Neural cell (in vitro differentiated cells): ENCODE measurements at regions not wholly inside any gene's neighbourhood (a gene's known extent, or its start where the extent isn't known, plus 50 kb on each side); places are given as distances from the start of the nearest gene placed in this dataset.

ENCODE experiments used
- H2AFZ ChIP-seq: fragments of 200-600, 300-800 bp; sonication (generic), shearing (Covaris generic); 2 replicates; pipeline ENCODE4 v1.6.0; 2014; ENCODE audit warnings: low read depth, mild to moderate bottlenecking, antibody characterized with exemption, low read length, moderate library complexity
- H3F3A ChIP-seq: fragments of 200-600 bp; shearing (Covaris generic); 2 replicates; pipeline ENCODE4 v1.6.1; 2016; ENCODE audit warnings: mild to moderate bottlenecking, moderate library complexity, mixed read lengths, antibody characterized with exemption, low read length; ENCODE audit not compliant: insufficient read depth, poor library complexity, severe bottlenecking
- H3K27ac ChIP-seq: fragments of 200-600, 300-800 bp; sonication (generic), shearing (Covaris generic); 2 replicates; pipeline ENCODE4 v1.5.1; 2014; ENCODE audit warnings: mild to moderate bottlenecking, low read length, moderate library complexity
- H3K27me3 ChIP-seq: fragments of 300-800, 200-600 bp; sonication (generic), shearing (Covaris generic); 2 replicates; pipeline ENCODE4 v1.6.0; 2014; ENCODE audit warnings: mild to moderate bottlenecking, low read depth, low read length, moderate library complexity; ENCODE audit not compliant: insufficient read depth
- H3K36me3 ChIP-seq: fragments of 300-800, 200-600 bp; sonication (generic), shearing (Covaris generic); 2 replicates; pipeline ENCODE4 v1.5.1; 2014; ENCODE audit warnings: mild to moderate bottlenecking, antibody characterized with exemption, low read length, moderate library complexity; ENCODE audit not compliant: insufficient read depth
- H3K4me2 ChIP-seq: fragments of 300-800, 200-600 bp; sonication (generic), shearing (Covaris generic); 2 replicates; pipeline ENCODE4 v1.6.0; 2014; ENCODE audit warnings: mild to moderate bottlenecking, low read length
- H3K4me3 ChIP-seq: fragments of 300-800, 200-600 bp; sonication (generic), shearing (Covaris generic); 2 replicates; pipeline ENCODE4 v1.5.1; 2014; ENCODE audit warnings: mild to moderate bottlenecking, low read length, moderate library complexity
- H3K79me2 ChIP-seq: fragments of 200-600 bp; shearing (Covaris generic); replicated peaks from 2 replicates; pipeline ENCODE4 v1.6.0; 2014; ENCODE audit warnings: mild to moderate bottlenecking, low read length, moderate library complexity; ENCODE audit not compliant: insufficient read depth
- H3K9ac ChIP-seq: fragments of 300-800, 200-600 bp; sonication (generic), shearing (Covaris generic); 2 replicates; pipeline ENCODE4 v1.6.1; 2016; ENCODE audit warnings: mild to moderate bottlenecking, low read length, mixed read lengths
- H3K9me2 ChIP-seq: fragments of 200-600 bp; shearing (Covaris generic); 2 replicates; pipeline ENCODE4 v1.6.1; 2016; ENCODE audit warnings: mild to moderate bottlenecking, low read length, mixed read lengths; ENCODE audit not compliant: insufficient read depth
- H3K9me3 ChIP-seq: fragments of 200-600, 300-800 bp; sonication (generic), shearing (Covaris generic); 2 replicates; pipeline ENCODE4 v1.6.1; 2016; ENCODE audit warnings: mild to moderate bottlenecking, mixed run types, low read length, moderate library complexity, mixed read lengths
- H4K20me1 ChIP-seq: fragments of 200-600 bp; shearing (Covaris generic); 2 replicates; pipeline ENCODE4 v1.6.1; 2016; ENCODE audit warnings: mild to moderate bottlenecking, mixed run types; ENCODE audit not compliant: insufficient read depth
- EP300 ChIP-seq: fragments of 450-650 bp; conservative IDR thresholded peaks from 2 replicates; pipeline ENCODE4 v1.6.1; 2014; ENCODE audit warnings: antibody characterized with exemption, mild to moderate bottlenecking, moderate library complexity; ENCODE audit not compliant: poor library complexity, severe bottlenecking
- EZH2 ChIP-seq: fragments of 200-600, 300-800 bp; shearing (Covaris generic), sonication (generic); IDR thresholded peaks from 2 replicates; pipeline ENCODE4 v1.6.1; 2014; ENCODE audit warnings: antibody characterized with exemption, low read length, borderline replicate concordance, mild to moderate bottlenecking; ENCODE audit not compliant: insufficient read depth, poor library complexity, severe bottlenecking
- MXI1 ChIP-seq: fragments of 450-650 bp; conservative IDR thresholded peaks from 2 replicates; pipeline ENCODE4 v1.6.1; 2014; ENCODE audit warnings: antibody characterized with exemption, mild to moderate bottlenecking; ENCODE audit not compliant: poor library complexity, severe bottlenecking
- POLR2AphosphoS5 ChIP-seq: IDR thresholded peaks from 2 replicates; pipeline ENCODE4 v1.6.1; 2012
- RAD21 ChIP-seq: fragments of 450-650 bp; conservative IDR thresholded peaks from 2 replicates; pipeline ENCODE4 v1.6.1; 2014; ENCODE audit warnings: antibody characterized with exemption, mild to moderate bottlenecking, moderate library complexity
- SMC3 ChIP-seq: fragments of 450-650 bp; conservative IDR thresholded peaks from 2 replicates; pipeline ENCODE4 v1.6.1; 2014; ENCODE audit warnings: antibody characterized with exemption, mild to moderate bottlenecking, moderate library complexity; ENCODE audit not compliant: poor library complexity
- TAF1 ChIP-seq: IDR thresholded peaks from 2 replicates; pipeline ENCODE4 v1.6.1; 2012; ENCODE audit warnings: low read depth
- TF ChIP-seq, protein P1 (sequence below): fragments of 450-650 bp; IDR thresholded peaks from 2 replicates; pipeline ENCODE4 v1.5.1; 2014; ENCODE audit warnings: antibody characterized with exemption, mild to moderate bottlenecking, moderate library complexity; ENCODE audit not compliant: poor library complexity, severe bottlenecking
- TF ChIP-seq, protein P2 (sequence below): IDR thresholded peaks from 2 replicates; pipeline ENCODE4 v1.6.1; 2012; ENCODE audit warnings: borderline replicate concordance

DNA sequence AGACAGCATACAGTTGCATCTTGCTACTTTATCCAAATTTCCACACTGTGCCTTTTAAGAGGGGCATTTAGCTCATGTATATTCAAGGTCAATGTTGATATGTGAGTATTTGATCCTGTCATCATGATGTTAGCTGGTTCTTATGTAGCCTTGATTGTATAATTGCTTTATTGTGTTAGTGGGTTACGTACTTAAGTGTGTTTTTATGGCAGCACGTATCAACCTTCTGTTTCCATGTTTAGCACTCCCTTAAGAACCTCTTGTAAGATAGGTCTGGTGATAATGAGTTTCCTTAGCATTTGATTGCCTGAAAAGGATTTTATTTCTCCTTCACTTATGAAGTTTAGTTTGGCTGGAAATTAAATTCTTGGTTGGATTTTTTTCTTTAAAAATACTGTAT, 445.2 kb downstream of the NAV3 start:
- H3K36me3 ChIP-seq: no peaks in the 10 kb centered on the region
- no peaks in the 10 kb centered on the region for H4K20me1 ChIP-seq
- H3F3A ChIP-seq: no peaks in the 10 kb centered on the region
- no peaks in the 10 kb centered on the region for H3K9me3 ChIP-seq
- H3K4me3 ChIP-seq: no peak overlapping the region
- H3K79me2 ChIP-seq: no peaks in the 10 kb centered on the region
- H3K27ac ChIP-seq: no peak overlapping the region
- no peak overlapping the region for H3K4me2 ChIP-seq
- no peaks in the 10 kb centered on the region for H3K9me2 ChIP-seq
- no peak for TF ChIP-seq EZH2
- TF ChIP-seq TAF1: no peak
- TF ChIP-seq RAD21: no peak
- TF ChIP-seq SMC3: no peak
- TF ChIP-seq, protein P1, sequence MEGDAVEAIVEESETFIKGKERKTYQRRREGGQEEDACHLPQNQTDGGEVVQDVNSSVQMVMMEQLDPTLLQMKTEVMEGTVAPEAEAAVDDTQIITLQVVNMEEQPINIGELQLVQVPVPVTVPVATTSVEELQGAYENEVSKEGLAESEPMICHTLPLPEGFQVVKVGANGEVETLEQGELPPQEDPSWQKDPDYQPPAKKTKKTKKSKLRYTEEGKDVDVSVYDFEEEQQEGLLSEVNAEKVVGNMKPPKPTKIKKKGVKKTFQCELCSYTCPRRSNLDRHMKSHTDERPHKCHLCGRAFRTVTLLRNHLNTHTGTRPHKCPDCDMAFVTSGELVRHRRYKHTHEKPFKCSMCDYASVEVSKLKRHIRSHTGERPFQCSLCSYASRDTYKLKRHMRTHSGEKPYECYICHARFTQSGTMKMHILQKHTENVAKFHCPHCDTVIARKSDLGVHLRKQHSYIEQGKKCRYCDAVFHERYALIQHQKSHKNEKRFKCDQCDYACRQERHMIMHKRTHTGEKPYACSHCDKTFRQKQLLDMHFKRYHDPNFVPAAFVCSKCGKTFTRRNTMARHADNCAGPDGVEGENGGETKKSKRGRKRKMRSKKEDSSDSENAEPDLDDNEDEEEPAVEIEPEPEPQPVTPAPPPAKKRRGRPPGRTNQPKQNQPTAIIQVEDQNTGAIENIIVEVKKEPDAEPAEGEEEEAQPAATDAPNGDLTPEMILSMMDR: no peak
- H3K27me3 ChIP-seq: no peaks in the 10 kb centered on the region
- H2AFZ ChIP-seq: no peak overlapping the region
- no peak overlapping the region for H3K9ac ChIP-seq

DNA sequence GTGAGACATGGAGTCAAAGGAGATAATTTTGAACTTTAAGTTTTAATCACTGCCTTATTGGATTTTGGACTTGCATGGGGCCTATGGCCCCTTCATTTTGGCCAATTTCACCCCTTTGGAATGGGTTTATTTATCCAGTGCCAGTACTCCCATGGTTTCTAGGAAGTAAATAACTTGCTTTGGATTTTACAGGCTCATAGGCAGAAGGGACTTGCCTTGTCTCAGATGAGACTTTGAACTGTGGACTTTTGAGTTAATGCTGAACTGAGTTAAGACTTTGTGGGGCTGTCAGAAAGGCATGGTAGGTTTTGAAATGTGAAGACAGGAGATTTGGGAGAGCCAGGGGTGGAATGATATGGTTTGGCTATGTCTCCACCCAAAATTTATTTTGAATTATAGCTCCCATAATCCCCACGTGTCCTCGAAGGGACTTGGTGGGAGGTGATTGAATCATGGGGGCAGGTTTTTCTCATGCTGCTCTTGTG, 448.1 kb downstream of the NAV3 start:
- no peaks in the 10 kb centered on the region for H4K20me1 ChIP-seq
- H3K9ac ChIP-seq: no peak overlapping the region
- no peaks in the 10 kb centered on the region for H3K79me2 ChIP-seq
- no peaks in the 10 kb centered on the region for H3K27me3 ChIP-seq
- H2AFZ ChIP-seq: no peak overlapping the region
- no peaks in the 10 kb centered on the region for H3K9me2 ChIP-seq
- no peak overlapping the region for H3K27ac ChIP-seq
- no peak overlapping the region for H3K4me2 ChIP-seq
- H3K9me3 ChIP-seq: no peaks in the 10 kb centered on the region
- TF ChIP-seq RAD21 (no peak), MXI1 (no peak), POLR2AphosphoS5 (no peak), TAF1 (no peak), SMC3 (no peak), EP300 (no peak), EZH2 (no peak)
- TF ChIP-seq, protein P1: no peak
- TF ChIP-seq, protein P2, sequence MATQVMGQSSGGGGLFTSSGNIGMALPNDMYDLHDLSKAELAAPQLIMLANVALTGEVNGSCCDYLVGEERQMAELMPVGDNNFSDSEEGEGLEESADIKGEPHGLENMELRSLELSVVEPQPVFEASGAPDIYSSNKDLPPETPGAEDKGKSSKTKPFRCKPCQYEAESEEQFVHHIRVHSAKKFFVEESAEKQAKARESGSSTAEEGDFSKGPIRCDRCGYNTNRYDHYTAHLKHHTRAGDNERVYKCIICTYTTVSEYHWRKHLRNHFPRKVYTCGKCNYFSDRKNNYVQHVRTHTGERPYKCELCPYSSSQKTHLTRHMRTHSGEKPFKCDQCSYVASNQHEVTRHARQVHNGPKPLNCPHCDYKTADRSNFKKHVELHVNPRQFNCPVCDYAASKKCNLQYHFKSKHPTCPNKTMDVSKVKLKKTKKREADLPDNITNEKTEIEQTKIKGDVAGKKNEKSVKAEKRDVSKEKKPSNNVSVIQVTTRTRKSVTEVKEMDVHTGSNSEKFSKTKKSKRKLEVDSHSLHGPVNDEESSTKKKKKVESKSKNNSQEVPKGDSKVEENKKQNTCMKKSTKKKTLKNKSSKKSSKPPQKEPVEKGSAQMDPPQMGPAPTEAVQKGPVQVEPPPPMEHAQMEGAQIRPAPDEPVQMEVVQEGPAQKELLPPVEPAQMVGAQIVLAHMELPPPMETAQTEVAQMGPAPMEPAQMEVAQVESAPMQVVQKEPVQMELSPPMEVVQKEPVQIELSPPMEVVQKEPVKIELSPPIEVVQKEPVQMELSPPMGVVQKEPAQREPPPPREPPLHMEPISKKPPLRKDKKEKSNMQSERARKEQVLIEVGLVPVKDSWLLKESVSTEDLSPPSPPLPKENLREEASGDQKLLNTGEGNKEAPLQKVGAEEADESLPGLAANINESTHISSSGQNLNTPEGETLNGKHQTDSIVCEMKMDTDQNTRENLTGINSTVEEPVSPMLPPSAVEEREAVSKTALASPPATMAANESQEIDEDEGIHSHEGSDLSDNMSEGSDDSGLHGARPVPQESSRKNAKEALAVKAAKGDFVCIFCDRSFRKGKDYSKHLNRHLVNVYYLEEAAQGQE: no peak
- H3F3A ChIP-seq: no peaks in the 10 kb centered on the region
- H3K36me3 ChIP-seq: no peaks in the 10 kb centered on the region
- no peak overlapping the region for H3K4me3 ChIP-seq
